GM19240 (cell line): ENCODE measurements at regions not wholly inside any gene's neighbourhood (a gene's known extent, or its start where the extent isn't known, plus 50 kb on each side); places are given as distances from the start of the nearest gene placed in this dataset.

Experiments used
- DNase-seq: peaks from one replicate; pipeline ENCODE4 v3.0.0; 2011; ENCODE audit warnings: low spot score; ENCODE audit not compliant: insufficient read length

DNA sequence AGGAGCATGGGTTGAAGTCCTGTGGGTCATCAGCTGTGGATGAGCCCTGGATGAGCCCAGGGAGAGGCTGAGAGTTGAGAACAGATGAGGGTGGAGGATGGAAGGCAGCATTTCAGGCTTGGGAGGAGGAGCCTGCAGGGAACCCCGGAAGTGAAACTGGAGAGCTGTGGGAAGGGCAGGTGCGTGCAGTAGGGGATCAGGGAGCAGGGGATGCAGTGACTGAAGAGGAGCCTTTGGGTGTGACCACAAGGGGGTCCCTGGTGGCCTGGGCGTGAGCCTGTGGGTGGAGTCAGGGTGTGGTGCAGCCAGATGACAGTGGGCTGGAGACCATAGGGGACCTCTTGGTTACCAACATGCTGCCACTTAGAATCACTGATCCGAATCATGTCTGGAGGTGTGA is 115.5 kb downstream of the PAPOLA start:
- no peak for DNase-seq

DNA sequence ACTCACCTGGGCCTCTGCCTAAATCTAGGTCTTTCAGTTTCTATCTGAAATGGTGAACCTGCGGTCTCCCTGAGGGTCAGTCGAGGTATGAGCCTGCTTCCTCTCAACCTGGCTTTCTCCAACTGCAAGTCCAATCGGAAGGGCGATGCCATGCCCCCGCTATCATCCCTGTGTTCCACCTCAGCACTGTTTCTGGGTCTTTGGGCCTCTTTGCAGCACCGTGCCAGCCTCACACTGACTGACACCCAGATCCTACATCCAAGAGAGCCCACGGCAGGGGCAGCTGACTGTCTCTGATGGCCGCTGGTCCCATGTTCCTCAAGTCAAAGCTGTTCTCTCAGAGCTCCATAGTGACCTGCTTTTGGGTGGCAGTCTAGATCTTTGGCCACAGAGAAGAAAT is 120.7 kb downstream of the PAPOLA start:
- no peak for DNase-seq

DNA sequence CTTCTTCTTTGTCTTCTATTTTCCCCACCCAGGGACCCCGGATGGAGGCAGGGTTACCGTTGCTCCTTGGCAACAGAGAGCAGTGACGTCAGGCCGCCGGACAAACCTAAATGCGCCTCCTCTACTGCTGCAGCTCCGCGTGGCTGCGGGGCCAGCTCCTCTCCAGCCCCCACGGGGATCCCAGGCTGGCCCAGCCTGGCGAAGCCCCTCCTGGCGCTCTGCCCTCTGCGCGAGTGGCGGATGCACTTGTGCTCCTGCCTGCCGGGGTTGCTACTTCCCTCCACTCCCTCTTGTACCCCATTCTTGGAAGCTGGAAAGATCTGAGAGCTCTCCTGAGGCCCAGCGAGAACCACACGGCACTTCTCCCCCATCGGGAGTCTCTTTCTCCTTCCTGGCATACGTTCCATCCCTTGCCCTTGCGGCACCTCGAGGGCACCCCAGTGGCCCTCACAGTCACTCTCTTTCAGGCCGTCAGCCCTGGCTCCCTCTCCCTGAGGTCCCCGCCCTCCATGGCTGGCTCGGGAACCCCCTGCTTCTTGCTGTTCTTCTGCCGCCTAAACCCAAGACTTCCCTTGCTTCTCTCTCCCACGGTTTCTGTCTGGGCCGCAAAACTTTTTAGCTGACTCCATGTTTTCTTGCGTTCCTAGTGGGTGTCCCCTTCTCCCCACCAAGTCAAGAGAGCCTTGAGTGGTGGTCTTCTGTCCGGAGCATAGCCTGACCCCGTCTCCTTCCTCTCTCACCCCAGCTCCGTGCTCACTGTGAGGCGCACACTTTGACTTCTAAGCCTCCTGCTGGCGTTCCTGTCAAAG is 121.7 kb downstream of the PAPOLA start:
- no peak for DNase-seq

DNA sequence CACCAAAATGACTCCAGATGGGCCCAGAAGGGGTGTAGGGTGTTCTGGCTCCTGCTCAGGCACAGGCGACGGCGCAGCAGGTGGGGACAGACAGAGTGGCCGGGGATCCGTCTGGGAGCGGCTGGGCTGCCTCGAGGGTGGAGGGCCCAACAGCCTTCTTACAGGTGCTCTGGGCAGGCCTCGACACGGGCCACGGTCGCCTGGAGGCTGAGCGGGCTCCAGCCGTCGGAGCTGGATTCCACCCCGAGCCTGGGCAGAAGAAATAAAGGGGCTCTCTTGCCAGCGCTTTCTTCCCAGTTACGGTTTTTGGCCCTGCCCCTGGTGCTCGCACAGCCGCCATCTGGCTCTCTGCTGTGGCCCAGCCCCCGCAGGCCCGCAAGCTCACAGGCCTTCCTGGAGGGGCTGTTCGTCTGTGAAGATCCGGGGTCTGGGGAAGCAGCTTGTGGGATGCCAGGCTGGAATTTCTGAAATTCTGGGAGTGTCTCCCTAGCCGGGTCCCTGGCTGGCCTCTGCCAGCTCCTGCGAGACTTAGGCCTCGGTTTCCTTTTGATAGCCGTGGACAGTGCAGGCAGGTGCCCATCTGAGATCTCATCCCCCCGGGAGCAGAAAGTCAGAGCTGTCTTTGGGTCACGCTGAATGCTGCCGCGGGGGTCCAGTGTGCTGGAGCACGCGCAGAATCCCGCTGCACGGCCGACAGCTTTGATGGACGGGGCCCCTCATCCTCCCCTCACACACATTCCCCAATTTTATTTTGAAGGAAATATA is 122.7 kb downstream of the PAPOLA start:
- no peak for DNase-seq

DNA sequence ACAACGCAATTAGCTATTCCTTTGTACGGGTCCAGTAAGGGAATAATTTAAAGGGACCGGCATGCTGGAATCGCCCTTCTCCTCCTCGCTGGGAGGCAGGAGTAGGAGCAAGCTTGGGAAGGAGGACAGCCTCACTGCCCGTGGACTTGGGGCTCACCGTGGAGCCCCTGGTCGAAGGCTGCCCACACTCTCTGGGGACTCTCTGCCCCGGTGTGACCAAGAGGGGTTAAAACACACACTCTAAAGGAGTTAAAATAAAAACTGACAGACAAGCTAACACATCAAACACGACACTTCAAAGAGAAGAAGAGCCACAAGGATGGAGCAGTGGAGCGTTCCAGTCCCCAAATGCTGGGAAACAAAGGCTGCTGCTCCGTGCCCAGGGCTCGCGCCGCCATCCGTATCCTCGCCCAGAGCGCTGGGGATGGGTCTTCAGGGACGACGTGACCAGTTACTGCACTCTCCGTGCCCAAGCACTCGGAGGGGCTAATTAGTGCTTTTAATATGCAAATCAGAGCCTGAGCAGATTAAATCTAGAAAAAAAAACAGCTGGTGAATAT is 123.3 kb downstream of the PAPOLA start:
- no peak for DNase-seq

DNA sequence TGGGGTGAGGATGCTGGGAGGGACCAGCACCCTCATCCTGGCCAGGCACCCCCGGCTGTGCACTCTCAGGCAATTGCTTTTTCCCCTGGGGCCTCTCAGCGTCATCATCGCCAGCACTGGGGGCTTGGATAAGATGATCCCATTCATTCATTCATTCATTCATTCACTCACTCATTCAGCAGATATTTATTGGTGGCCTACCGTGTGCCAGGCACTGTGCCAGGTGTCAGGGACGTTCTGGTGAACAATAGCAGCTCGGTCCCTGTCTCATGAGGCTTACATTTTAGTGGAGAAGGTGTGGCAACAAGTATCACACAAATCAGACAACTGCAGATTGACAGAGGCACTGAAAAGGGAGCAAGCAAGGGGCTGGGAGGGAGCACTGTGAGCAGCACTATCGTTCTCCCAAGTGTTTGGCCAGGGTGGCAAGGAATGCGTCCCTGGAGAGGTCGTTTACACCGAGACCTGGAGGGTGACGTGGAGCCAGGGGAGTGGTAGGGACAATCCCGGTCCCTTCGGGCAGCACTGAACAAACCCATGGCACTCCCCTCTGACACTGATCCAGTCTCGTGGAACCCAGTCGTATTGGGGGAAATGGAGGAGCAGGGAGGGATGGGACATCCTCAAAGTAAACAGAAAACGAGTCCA is 124.1 kb downstream of the PAPOLA start:
- DNase-seq: no peak

DNA sequence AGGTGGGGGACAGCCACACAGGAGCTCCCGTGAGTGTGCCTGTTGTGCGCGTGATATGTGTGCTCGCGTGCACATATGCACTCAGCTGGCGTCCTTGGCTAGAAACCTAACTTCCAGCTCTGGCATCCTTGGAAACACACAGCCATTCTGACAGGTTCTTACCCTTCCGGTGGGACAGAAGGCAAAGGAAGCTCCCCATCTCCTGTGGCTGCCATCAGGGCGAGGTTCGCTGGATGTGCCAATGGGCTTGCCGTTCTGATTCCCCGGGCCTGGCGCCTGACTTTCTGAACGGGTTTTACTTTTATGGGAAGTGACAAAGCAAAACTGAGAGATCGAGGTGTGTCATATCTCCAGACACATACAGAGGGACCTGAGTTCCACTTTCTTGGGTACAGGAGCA is 124.7 kb downstream of the PAPOLA start:
- DNase-seq: no peak

DNA sequence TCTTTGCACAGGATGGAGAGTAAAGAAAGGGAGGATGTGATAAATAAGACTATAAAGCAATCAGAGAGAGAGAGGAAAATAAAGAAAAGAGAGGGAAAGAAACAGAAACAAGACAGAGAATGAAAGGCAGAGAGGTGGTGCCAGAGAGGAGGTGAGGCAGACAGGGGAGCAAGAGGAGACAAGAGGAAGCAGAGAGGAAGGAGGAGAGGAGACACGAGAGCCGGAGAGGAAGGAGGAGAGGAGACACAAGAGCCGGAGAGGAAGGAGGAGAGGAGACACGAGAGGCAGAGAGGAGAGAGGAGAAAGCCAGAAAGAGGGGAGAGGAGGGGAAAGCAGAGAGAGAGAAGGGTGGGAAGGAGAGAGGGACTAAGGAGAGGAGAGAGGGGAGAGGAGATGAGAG is 125.2 kb downstream of the PAPOLA start:
- DNase-seq: no peak

DNA sequence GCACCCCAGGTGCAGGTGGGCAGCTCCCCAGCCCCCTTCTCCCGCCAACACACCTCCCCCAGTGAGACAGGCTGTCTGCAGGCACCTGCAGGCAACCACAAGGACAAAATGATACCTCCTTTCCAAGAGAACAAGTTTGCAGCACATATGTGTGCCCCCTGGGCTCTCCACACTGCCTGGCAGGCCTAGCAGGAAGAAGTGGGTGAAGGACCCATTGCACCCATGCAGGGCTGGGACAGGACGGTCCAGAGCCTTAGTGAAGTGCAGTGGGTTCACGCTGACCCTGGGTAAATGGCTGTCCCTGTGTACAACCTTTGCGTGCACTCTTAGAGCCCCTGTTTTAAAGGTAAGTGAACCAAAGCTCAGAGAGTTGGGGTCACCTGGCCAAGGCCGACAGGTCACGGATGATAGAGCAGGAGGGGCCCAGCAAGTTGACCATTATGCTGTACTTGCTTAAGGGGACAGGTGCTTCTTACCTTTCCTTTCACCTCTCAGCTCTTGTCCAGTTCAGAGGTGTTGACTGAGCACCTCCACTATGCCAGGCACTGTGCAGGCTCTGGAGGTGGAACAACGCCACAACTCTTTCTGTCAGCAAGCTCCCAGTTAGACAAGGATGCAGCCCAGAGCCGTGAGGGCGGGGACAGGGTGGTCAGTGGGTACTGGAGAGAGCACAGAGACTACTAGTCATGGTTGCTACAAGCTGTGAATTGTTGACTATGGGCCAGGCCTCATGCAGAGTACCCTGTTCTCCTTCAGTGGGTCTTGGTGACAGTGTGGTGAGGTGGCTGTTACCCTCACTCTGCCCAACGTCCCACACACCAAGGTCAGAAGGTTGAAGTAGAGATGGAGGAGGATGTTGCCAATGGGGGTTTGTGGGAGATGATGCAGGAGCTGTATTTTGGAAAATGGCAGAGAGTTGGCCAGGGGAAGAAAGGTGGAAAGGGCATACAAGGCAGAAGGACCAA is 125.9 kb downstream of the PAPOLA start:
- DNase-seq: no peak

DNA sequence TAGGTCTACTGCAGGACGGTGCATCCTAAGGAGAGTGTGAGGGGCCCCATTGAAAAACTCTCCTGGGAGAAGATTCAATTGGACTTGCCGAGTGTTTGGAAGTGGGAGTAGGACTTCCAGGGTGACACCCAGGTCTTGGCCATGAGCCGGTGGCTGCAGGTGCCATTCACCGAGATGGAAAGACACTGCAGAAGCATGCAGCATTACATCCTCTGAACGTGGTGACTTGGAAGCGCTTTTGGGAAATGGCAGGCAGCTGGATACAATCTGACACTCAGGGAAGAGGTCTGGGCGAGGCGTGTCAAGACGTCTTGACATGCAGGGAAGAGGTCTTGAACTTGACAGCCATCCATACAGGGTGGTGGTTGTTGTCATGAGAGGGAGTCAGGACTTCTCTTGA is 126.9 kb downstream of the PAPOLA start:
- DNase-seq: no peak

DNA sequence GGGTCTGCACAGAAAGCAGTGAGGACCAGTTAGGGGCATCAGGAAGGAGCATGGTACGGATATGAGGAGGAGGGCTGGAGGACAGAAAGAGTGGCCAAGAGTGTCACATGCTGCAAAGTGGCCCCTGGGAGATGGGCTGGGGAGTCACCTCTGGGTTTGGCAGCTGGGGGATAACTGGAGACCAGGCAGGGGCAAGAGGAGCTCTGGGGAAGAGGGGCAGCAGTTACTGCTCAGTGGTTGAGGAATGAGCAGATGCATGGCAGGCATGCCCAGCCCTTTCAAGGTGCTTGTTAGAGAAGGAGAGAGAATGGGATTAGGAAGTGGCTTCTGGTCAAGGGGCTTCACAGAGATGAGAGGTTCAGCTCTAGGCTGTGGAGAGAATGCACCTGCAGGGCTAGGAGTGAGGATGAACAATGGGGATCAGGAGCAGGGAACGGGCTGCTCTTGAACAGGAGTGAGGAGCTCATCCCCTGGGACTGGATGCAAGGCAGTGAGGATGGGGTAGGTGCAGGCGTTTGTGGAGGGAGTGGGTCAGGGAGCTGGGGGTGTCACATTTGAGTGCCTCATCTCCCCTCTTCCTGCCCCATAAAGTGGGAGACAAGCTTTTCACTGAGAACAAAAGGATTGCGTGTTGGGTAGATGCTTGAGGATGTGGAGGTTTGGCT is 127.5 kb downstream of the PAPOLA start:
- no peak for DNase-seq

DNA sequence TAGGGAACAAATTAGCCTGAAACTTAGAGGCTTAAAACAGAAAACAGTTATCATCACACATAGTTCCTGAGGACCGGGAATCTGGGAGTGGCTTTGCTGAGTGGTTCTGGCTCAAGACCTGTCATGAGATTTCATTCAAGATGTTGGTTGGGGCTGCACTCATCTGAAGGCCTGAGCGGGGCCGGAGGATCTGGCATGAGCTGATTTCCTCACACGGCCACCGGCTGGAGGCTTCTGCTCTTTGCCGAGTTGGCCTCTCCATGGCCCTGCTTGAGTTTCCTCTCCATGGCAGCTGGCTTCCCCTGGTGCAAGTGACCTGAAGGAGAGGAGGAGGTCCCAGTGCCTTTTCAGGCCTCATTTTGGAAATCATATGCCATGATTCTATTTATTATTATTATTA is 128.1 kb downstream of the PAPOLA start:
- DNase-seq: no peak

DNA sequence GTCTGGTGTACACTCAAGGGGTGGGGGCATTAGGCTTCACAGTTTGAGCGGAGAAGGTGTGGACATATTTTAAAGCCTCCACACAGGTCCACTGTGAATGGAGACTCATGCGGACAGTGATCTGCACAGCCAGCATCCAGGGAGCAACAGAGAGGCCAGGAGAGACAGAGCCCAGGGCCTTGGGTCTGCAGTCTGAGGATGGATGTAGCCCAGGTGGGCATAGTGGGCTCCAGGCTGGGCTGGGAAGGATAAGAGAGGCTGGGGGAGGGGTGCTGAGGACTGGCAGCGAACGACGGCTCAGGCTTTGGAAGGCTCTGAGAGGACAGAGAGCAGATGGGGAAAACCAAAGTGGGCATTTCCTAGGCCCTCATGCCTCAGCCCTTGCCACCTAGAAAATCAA is 128.8 kb downstream of the PAPOLA start:
- DNase-seq: no peak

DNA sequence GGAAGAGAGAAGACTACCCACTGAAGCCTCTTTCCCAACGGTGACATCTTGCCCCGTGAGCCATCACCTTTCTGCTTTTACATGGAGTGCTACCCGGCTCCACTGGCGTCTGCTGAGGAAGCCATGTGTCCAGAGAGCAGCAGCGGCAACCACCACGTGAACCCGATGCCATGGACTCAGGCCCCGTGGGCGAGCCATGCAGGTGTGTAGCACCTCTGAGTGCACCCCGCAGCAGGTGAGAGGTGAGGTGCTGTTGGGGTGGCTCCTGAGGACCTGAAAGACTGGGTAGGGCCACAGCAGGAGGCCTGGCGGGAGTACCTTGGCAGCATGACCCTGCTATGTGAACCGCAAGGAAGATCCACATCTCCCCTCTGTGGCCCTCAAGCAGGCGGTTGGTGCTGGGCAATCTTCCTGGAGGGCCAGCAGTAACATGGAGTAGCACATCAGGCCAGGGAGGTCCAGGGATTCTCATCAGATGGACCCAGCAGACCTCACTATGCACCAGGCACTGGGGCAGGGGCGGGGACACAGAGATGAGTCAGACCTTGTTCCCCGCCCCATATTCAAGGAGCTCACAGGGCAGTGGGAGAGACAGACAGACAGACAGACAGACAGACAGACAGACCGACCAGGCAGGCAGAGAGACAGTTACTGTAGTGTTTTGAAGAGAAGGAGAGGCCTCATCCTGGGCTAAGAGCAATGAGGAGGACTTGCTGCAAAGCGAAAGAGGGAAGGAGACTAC is 129.6 kb downstream of the PAPOLA start:
- no peak for DNase-seq

DNA sequence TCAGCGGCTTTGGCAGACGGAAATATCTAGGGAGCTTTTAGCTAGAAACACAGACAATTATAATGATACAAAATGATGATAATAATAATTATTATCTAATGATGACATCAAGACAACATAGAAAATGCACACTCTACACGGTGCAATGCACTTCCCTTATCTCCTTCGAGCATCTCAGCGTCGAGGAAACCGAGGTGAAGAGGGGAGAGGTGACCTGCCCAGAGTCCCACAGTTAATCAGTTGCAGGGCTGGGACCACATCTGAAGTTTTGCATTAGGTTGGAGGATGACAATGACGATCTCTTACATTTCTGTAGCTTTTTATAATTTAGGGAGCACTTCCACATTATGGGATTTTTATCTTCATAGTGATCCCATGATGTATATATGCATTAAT is 130.2 kb downstream of the PAPOLA start:
- no peak for DNase-seq

DNA sequence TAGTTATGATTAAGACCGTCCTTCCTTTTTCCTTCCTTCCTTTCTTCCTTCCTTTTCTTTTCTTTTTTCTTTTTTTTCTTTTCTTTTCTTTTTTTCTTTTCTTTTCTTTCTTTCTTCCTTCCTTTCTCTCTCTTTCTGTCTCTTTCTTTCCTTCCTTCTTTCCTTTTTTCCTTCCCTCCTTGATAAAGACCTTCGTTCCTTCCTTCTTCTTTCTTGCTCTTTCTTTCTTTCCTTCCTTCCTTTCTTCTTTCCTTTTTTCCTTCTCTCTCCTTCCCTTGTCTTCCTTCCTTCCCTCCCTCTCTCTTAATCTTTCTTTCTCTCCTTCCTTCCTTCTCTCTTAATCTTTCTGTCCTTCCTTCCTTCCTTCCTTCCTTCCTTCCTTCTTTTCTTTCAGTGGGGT is 130.9 kb downstream of the PAPOLA start:
- no peak for DNase-seq

DNA sequence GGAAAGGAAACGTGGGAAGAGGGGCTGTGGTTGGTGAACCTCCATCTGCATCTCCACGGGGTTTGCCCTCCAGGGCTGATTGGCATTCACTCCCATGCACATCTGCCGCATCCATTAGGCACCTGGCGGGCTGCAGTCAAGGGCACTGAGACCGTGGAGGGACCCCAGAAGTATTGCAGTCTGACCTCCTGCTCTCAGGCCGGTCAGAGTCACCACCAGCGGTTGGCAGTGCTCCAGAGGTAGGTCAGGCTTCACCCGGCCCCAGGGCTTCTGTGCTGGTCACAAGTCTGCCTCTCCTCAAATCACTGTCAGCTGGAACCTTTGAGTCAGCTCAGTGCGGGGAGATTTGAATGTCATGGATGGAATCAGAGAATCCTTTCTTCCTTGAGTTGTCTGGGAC is 132.3 kb downstream of the PAPOLA start:
- DNase-seq: no peak

DNA sequence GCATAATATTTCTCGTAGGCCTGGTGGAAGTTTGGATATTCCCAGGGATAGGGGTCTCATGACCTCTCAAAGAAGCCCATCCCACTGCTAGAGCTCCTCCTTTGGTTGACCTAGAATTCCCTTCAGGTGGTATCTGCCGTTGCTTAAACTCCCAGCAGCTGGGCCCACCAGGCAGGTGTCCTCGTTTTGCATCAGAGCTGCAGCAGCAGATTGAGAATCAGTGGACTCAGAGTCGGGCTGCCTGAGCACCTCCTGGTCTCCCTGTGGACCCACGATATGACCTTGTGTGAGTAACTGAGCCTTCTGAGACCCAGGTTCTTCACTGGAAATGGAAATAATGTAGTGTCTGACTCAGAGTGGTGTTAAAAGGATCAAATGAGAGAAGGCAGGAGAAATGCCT is 132.7 kb downstream of the PAPOLA start:
- no peak for DNase-seq

DNA sequence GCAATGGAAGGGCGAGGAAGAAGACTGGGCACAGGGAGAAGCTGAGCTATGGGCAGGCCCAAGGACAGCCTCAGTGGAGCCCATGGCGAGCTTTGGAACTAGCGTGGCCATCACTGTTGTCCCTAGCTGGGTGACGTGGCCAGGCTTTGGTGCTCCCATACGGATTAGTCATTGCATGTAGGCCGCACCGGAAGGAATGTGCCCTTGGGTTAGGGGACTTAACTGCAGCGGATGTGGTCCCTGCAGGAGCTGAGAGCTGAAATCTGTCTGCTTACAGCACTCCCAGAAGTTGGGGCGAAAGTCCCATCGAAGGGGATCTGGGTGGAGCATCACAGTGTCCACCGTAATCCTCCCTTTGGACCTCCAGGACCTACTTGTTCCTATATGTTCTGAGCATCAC is 133.7 kb downstream of the PAPOLA start:
- no peak for DNase-seq

DNA sequence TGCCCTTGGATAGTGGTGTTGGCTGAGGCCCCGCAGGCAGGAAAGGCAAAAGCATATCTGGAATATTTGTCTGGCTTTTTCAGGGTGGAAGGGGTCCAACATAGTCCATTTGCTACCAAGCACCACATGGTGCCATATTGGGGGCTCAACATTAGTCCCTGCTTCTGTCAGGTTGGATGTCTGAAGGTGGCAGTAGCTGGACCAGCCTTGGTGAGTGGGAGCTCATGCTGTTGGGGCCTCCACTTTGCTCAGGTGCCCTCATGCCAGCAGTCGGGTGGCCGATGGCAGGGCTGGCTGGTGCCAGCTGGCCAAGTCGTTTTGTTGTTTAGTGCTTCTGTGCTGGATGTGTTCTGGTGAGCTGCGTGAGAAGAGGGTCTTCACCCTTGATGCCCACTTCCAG is 135.3 kb downstream of the PAPOLA start:
- DNase-seq: no peak
